ENCODE measurements at regions not wholly inside any gene's neighbourhood (a gene's known extent, or its start where the extent isn't known, plus 50 kb on each side); places are given as distances from the start of the nearest gene placed in this dataset.

- Histone ChIP-seq H3K4me3 (ENCODE audit: control extremely low read depth in 1 of 5, extremely low read depth in 1 of 5, insufficient read depth in 1 of 5, low read depth in 2 of 5, low read length in 4 of 5) (no peak overlapping the region), H3K9me3 (ENCODE audit: control extremely low read depth in 1 of 3, control insufficient read depth in 2 of 3, insufficient read depth in 1 of 3, low read length in 2 of 3) (no peaks in the 10 kb centered on the region), H3K79me2 (ENCODE audit: control insufficient read depth, insufficient read depth, low read length) (no peaks in the 10 kb centered on the region), H3K27ac (ENCODE audit: low read length in 2 of 2) (no peak overlapping the region), H3K4me1 (ENCODE audit: control insufficient read depth in 2 of 2, insufficient read depth in 2 of 2, low read length in 2 of 2) (peaks cover 13 to 14% of the 10 kb centered on the region in 2 donors), H4K20me1 (ENCODE audit: control insufficient read depth, insufficient read depth, low read length, poor library complexity, severe bottlenecking) (no peaks in the 10 kb centered on the region), H3K9ac (ENCODE audit: low read length) (no peak overlapping the region), H3K27me3 (replicated peaks in 1 of 4; ENCODE audit: control extremely low read depth in 1 of 4, control insufficient read depth in 3 of 4, insufficient read depth in 4 of 4, low read length in 3 of 4) (no peaks in the 10 kb centered on the region), H2AFZ (ENCODE audit: insufficient read depth, low read depth, low read length, poor library complexity, severe bottlenecking) (no peak overlapping the region), H3K36me3 (replicated peaks in 1 of 2; ENCODE audit: control extremely low read depth in 1 of 2, control insufficient read depth in 1 of 2, extremely low read depth in 1 of 2, insufficient read depth in 2 of 2, low read length in 1 of 2) (no peaks in the 10 kb centered on the region), H3K4me2 (replicated peaks; ENCODE audit: low read depth, low read length, poor library complexity, severe bottlenecking) (no peak overlapping the region)
- ATAC-seq (ENCODE audit: low read depth) (no peak), DNase-seq (no peak)
- WGBS (ENCODE audit: insufficient coverage): 90% methylated on average over 2 of the region's 5 CpGs
- Mint-ChIP-seq H3K4me3 (no peak overlapping the region), H3K27me3 (no peaks in the 10 kb centered on the region), H3K4me1 (peaks cover 31% of the 10 kb centered on the region), H3K27ac (no peak overlapping the region), H3K9me3 (ENCODE audit: insufficient read depth) (peaks cover 2% of the 10 kb centered on the region)
- CTCF ChIA-PET: interaction anchor here (0.8 to 4.0 kb wide), 9 partner anchors 8 to 441 kb away, joined by 3 to 17 read pairs (median 3); partner anchors contain the start of gene TNFAIP3
- TF ChIP-seq CTCF (IDR thresholded peaks at IDR 0.05) (no peak), EZH2 (IDR thresholded peaks at IDR 0.05; ENCODE audit: borderline replicate concordance, insufficient read depth, low read depth, low read length, poor library complexity, severe bottlenecking) (no peak)
- intact Hi-C loops (cut with micrococcal nuclease): no loop called here
- POLR2A ChIA-PET: no interaction called here
These were observed 154.5 kb upstream of the TNFAIP3 start for GRCh38 chr6:137712587-137712986.

GRCh38 chr6:137715589-137716045 is 151.4 kb upstream of the TNFAIP3 start:
- Histone ChIP-seq H3K9me3 (ENCODE audit: control extremely low read depth in 1 of 3, control insufficient read depth in 2 of 3, insufficient read depth in 1 of 3, low read length in 2 of 3) (peaks cover 0 to 6% (median 0%) of the 10 kb centered on the region in 3 donors), H3K79me2 (ENCODE audit: control insufficient read depth, insufficient read depth, low read length) (no peaks in the 10 kb centered on the region), H3K27ac (ENCODE audit: low read length in 2 of 2) (no peak overlapping the region), H3K36me3 (replicated peaks in 1 of 2; ENCODE audit: control extremely low read depth in 1 of 2, control insufficient read depth in 1 of 2, extremely low read depth in 1 of 2, insufficient read depth in 2 of 2, low read length in 1 of 2) (no peaks in the 10 kb centered on the region), H3K27me3 (replicated peaks in 1 of 4; ENCODE audit: control extremely low read depth in 1 of 4, control insufficient read depth in 3 of 4, insufficient read depth in 4 of 4, low read length in 3 of 4) (no peaks in the 10 kb centered on the region), H3K9ac (ENCODE audit: low read length) (no peak overlapping the region), H3K4me1 (ENCODE audit: control insufficient read depth in 2 of 2, insufficient read depth in 2 of 2, low read length in 2 of 2) (peaks cover 3 to 4% of the 10 kb centered on the region in 2 donors), H3K4me2 (replicated peaks; ENCODE audit: low read depth, low read length, poor library complexity, severe bottlenecking) (no peak overlapping the region), H3K4me3 (ENCODE audit: control extremely low read depth in 1 of 5, extremely low read depth in 1 of 5, insufficient read depth in 1 of 5, low read depth in 2 of 5, low read length in 4 of 5) (no peak overlapping the region), H4K20me1 (ENCODE audit: control insufficient read depth, insufficient read depth, low read length, poor library complexity, severe bottlenecking) (no peaks in the 10 kb centered on the region), H2AFZ (ENCODE audit: insufficient read depth, low read depth, low read length, poor library complexity, severe bottlenecking) (no peak overlapping the region)
- Mint-ChIP-seq H3K4me3 (no peak overlapping the region), H3K4me1 (peaks cover 7% of the 10 kb centered on the region), H3K9me3 (ENCODE audit: insufficient read depth) (peaks cover 2% of the 10 kb centered on the region), H3K27ac (no peak overlapping the region), H3K27me3 (no peaks in the 10 kb centered on the region)
- ChIA-PET POLR2A (no interaction called here), CTCF (interaction anchor here (1.2 to 1.6 kb wide), 3 partner anchors 7 to 231 kb away, joined by 4 to 5 read pairs (median 4); no protein-coding TSS in a partner anchor)
- intact Hi-C loops (cut with micrococcal nuclease): no loop called here
- ATAC-seq (ENCODE audit: low read depth): no peak
- no CpG with 5 or more reads among the region's 4 CpGs for WGBS (ENCODE audit: insufficient coverage)
- TF ChIP-seq EZH2 (IDR thresholded peaks at IDR 0.05; ENCODE audit: borderline replicate concordance, insufficient read depth, low read depth, low read length, poor library complexity, severe bottlenecking) (no peak), CTCF (IDR thresholded peaks at IDR 0.05) (no peak)
- no peak for DNase-seq
